SK-N-SH (cell line): ENCODE measurements at regions not wholly inside any gene's neighbourhood (a gene's known extent, or its start where the extent isn't known, plus 50 kb on each side); places are given as distances from the start of the nearest gene placed in this dataset.

Experiments
- CTCF ChIA-PET: fragments of 300-600, 350-600 bp; formaldehyde crosslinking; extraction: SDS; loops from one replicate; lab custom pipeline; 2021; lab: Yijun Ruan, JAX
- POLR2A ChIA-PET: fragments of 350-600 bp; sonication (Branson Sonifier 250); formaldehyde crosslinking; extraction: SDS; loops from one replicate; lab custom pipeline; 2020; ENCODE audit warnings: antibody characterized with exemption, inconsistent platforms; lab: Yijun Ruan, JAX
- DNase-seq: peaks from one replicate; pipeline ENCODE4 v3.0.0; 2012
- H2AFZ ChIP-seq: fragments of 200-600 bp; sonication (generic); 2 replicates; pipeline ENCODE4 v1.8.1; 2016; ENCODE audit warnings: antibody characterized with exemption, mild to moderate bottlenecking, low read depth
- H3F3A ChIP-seq: fragments of 200-600 bp; sonication (generic); replicated peaks from 2 replicates; pipeline ENCODE3; 2016; ENCODE audit warnings: antibody characterized with exemption, mild to moderate bottlenecking; ENCODE audit not compliant: insufficient read depth
- H3K27ac ChIP-seq, 2 experiments: fragments of 200-500 bp in 1 of 2; fragments of 200-600 bp in 1 of 2; sonication (Bioruptor generic) in 1 of 2; sonication (generic), shearing (Covaris generic) in 1 of 2; 2 replicates each; pipeline versions ENCODE4 v1.5.1 to v1.6.1; 2014 to 2016; ENCODE audit warnings: low read depth in 2 of 2, inconsistent platforms in 1 of 2, low read length in 1 of 2, mild to moderate bottlenecking in 1 of 2, mixed read lengths in 1 of 2
- H3K27me3 ChIP-seq: fragments of 200-600 bp; sonication (generic), shearing (Covaris generic); 2 replicates; pipeline ENCODE4 v1.6.1; 2016; ENCODE audit warnings: mixed run types; ENCODE audit not compliant: insufficient read depth
- H3K36me3 ChIP-seq, 2 experiments: fragments of 200-500 bp in 1 of 2; fragments of 200-600 bp in 1 of 2; sonication (Bioruptor generic) in 1 of 2; sonication (generic) in 1 of 2; replicated peaks in 1 of 2; 2 replicates each; pipeline versions ENCODE3 to v1.5.1; 2014 to 2016; ENCODE audit warnings: low read length in 1 of 2, mild to moderate bottlenecking in 1 of 2; ENCODE audit not compliant: insufficient read depth in 2 of 2, control insufficient read depth in 1 of 2
- H3K4me1 ChIP-seq, 2 experiments: fragments of 200-500 bp in 1 of 2; fragments of 200-600 bp in 1 of 2; sonication (Bioruptor generic) in 1 of 2; sonication (generic), shearing (Covaris generic) in 1 of 2; 2 replicates each; pipeline versions ENCODE4 v1.5.1 to v1.6.1; 2014 to 2016; ENCODE audit warnings: low read depth in 1 of 2, low read length in 1 of 2, mixed run types in 1 of 2; ENCODE audit not compliant: insufficient read depth in 2 of 2, control insufficient read depth in 1 of 2
- H3K4me2 ChIP-seq: fragments of 200-600 bp; sonication (generic), shearing (Covaris generic); 2 replicates; pipeline ENCODE4 v1.6.1; 2017; ENCODE audit warnings: mixed run types
- H3K4me3 ChIP-seq, 2 experiments: fragments of 200-500 bp in 1 of 2; fragments of 200-600 bp in 1 of 2; sonication (Bioruptor generic) in 1 of 2; sonication (generic), shearing (Covaris generic) in 1 of 2; 2 replicates each; pipeline versions ENCODE4 v1.5.1 to v1.8.1; 2014 to 2016; ENCODE audit warnings: low read depth in 2 of 2, inconsistent platforms in 1 of 2, low read length in 1 of 2, mild to moderate bottlenecking in 1 of 2, mixed read lengths in 1 of 2, moderate library complexity in 1 of 2
- H3K79me2 ChIP-seq: fragments of 200-600 bp; sonication (generic); 2 replicates; pipeline ENCODE4 v1.8.1; 2017; ENCODE audit warnings: mild to moderate bottlenecking; ENCODE audit not compliant: insufficient read depth
- H3K9ac ChIP-seq: fragments of 200-600 bp; sonication (generic); 2 replicates; pipeline ENCODE4 v1.6.1; 2017; ENCODE audit warnings: mixed run types
- H3K9me2 ChIP-seq: fragments of 200-600 bp; sonication (generic); 2 replicates; pipeline ENCODE4 v1.6.1; 2017; ENCODE audit warnings: mixed run types
- H3K9me3 ChIP-seq: fragments of 200-600 bp; sonication (generic); 2 replicates; pipeline ENCODE4 v1.6.1; 2017; ENCODE audit warnings: mixed run types, mild to moderate bottlenecking, moderate library complexity
- H4K20me1 ChIP-seq: fragments of 200-600 bp; sonication (generic); 2 replicates; pipeline ENCODE4 v1.6.1; 2017; ENCODE audit warnings: mild to moderate bottlenecking, mixed run types; ENCODE audit not compliant: insufficient read depth
- CHD2 ChIP-seq: fragments of 150-350 bp; IDR thresholded peaks from 2 replicates; pipeline ENCODE4 v1.6.1; 2018; ENCODE audit warnings: low read length; ENCODE audit not compliant: partially characterized antibody
- ELF1 ChIP-seq: IDR thresholded peaks from 2 replicates; pipeline ENCODE4 v1.4.0; 2012
- EZH2phosphoT487 ChIP-seq: fragments of 200-600 bp; sonication (generic); IDR thresholded peaks from 2 replicates; pipeline ENCODE4 v1.6.1; 2017; ENCODE audit warnings: low read depth, mixed run types, mild to moderate bottlenecking, antibody characterized with exemption, moderate library complexity, borderline replicate concordance
- FOXJ3 ChIP-seq: sonication (generic); formaldehyde crosslinking; IDR thresholded peaks from 2 replicates; pipeline ENCODE4 v1.5.1; 2020; ENCODE audit warnings: mild to moderate bottlenecking, missing genetic modification reagents
- GABPA ChIP-seq: IDR thresholded peaks from 2 replicates; pipeline ENCODE4 v1.4.0; 2012; ENCODE audit warnings: low read depth, mild to moderate bottlenecking
- GATA2 ChIP-seq: sonication (generic); formaldehyde crosslinking; IDR thresholded peaks from 2 replicates; pipeline ENCODE4 v1.5.0; 2020; ENCODE audit warnings: mild to moderate bottlenecking, missing genetic modification reagents
- MAX ChIP-seq: IDR thresholded peaks from 2 replicates; pipeline ENCODE4 v1.4.0; 2012; ENCODE audit warnings: low read depth
- MEF2A ChIP-seq: IDR thresholded peaks from 2 replicates; pipeline ENCODE4 v1.4.0; 2012; ENCODE audit warnings: low read depth, borderline replicate concordance
- NFIC ChIP-seq: IDR thresholded peaks from 2 replicates; pipeline ENCODE4 v1.4.0; 2012; ENCODE audit warnings: borderline replicate concordance
- NRF1 ChIP-seq: IDR thresholded peaks from 2 replicates; pipeline ENCODE4 v1.6.1; 2012; ENCODE audit warnings: low read depth, mild to moderate bottlenecking, low read length
- POLR2AphosphoS5 ChIP-seq: IDR thresholded peaks from 2 replicates; pipeline ENCODE4 v1.6.1; 2012; ENCODE audit warnings: low read depth, low read length
- RAD21 ChIP-seq: IDR thresholded peaks from 2 replicates; pipeline ENCODE4 v1.6.1; 2012; ENCODE audit warnings: mild to moderate bottlenecking, low read length
- RCOR1 ChIP-seq: fragments of 150-350 bp; IDR thresholded peaks from 2 replicates; pipeline ENCODE4 v1.6.1; 2017; ENCODE audit warnings: antibody characterized with exemption, low read length
- REST ChIP-seq: IDR thresholded peaks from 2 replicates; pipeline ENCODE4 v1.6.1; 2012; ENCODE audit warnings: mild to moderate bottlenecking, low read depth, low read length, moderate library complexity
- RFX5 ChIP-seq: IDR thresholded peaks from 2 replicates; pipeline ENCODE4 v1.6.1; 2012; ENCODE audit warnings: mild to moderate bottlenecking, improper control_type of control experiment, low read length
- RXRA ChIP-seq: IDR thresholded peaks from 2 replicates; pipeline ENCODE4 v1.4.0; 2012; ENCODE audit warnings: low read depth, mild to moderate bottlenecking, borderline replicate concordance
- SMC3 ChIP-seq: IDR thresholded peaks from 2 replicates; pipeline ENCODE4 v1.6.1; 2012; ENCODE audit warnings: low read depth, low read length, improper control_type of control experiment
- TAF1 ChIP-seq: IDR thresholded peaks from 2 replicates; pipeline ENCODE4 v1.6.1; 2012; ENCODE audit warnings: low read depth, mild to moderate bottlenecking, low read length, moderate library complexity, borderline replicate concordance
- USF2 ChIP-seq: fragments of 150-350 bp; IDR thresholded peaks from 2 replicates; pipeline ENCODE4 v1.6.1; 2017; ENCODE audit warnings: antibody characterized with exemption, low read length, low read depth, borderline replicate concordance
- YY1 ChIP-seq: IDR thresholded peaks from 2 replicates; pipeline ENCODE4 v1.4.0; 2012; ENCODE audit warnings: low read depth, mild to moderate bottlenecking
- ZBTB33 ChIP-seq: IDR thresholded peaks from 2 replicates; pipeline ENCODE4 v1.4.0; 2012; ENCODE audit warnings: low read depth, borderline replicate concordance
- WGBS: methylation state at CpG from one replicate; pipeline ENCODE4 v1.1.6; 2017; ENCODE audit warnings: low lambda C conversion rate; 5-methylcytosine and 5-hydroxymethylcytosine counted together

GRCh38 chr1:245001252-245001651 is 136.9 kb upstream of the HNRNPU start:
- WGBS = 92% methylated on average over 1 of the region's 1 CpG
- H3K36me3 ChIP-seq = peaks cover 0 to 7% of the 10 kb centered on the region in 2 experiments
- H2AFZ ChIP-seq = no peak overlapping the region
- no peaks in the 10 kb centered on the region for H3K79me2 ChIP-seq
- no peaks in the 10 kb centered on the region for H3K4me1 ChIP-seq
- POLR2A ChIA-PET = no interaction called here
- no peak for DNase-seq
- H3K27me3 ChIP-seq = no peaks in the 10 kb centered on the region
- no peaks in the 10 kb centered on the region for H3K9me3 ChIP-seq
- H4K20me1 ChIP-seq = no peaks in the 10 kb centered on the region
- no peak overlapping the region for H3K4me2 ChIP-seq
- TF ChIP-seq TAF1 (no peak), GABPA (no peak), FOXJ3 (no peak), SMC3 (no peak), NRF1 (no peak), MEF2A (no peak), POLR2AphosphoS5 (no peak), EZH2phosphoT487 (no peak), YY1 (no peak), RCOR1 (no peak)
- TF ChIP-seq, all 33 proteins: peak for 0
- Histone ChIP-seq H3K9ac (no peak overlapping the region), H3K9me2 (no peaks in the 10 kb centered on the region), H3F3A (no peaks in the 10 kb centered on the region), H3K27ac (no peak overlapping the region), H3K4me3 (no peak overlapping the region)
- CTCF ChIA-PET = interaction anchor here (1.6 kb wide), 1 partner anchor 41 kb away, joined by 4 read pairs; no protein-coding TSS in a partner anchor

GRCh38 chr1:245000872-245001188 is 136.5 kb upstream of the HNRNPU start:
- ChIA-PET CTCF (no interaction called here), POLR2A (no interaction called here)
- Histone ChIP-seq H3K79me2 (no peaks in the 10 kb centered on the region), H3K4me3 (no peak overlapping the region), H2AFZ (no peak overlapping the region), H3K9me2 (no peaks in the 10 kb centered on the region), H3K4me1 (no peaks in the 10 kb centered on the region), H3K27ac (no peak overlapping the region), H3K9me3 (no peaks in the 10 kb centered on the region), H3K4me2 (no peak overlapping the region), H3K27me3 (no peaks in the 10 kb centered on the region), H3K9ac (no peak overlapping the region), H3K36me3 (peaks cover 0 to 7% of the 10 kb centered on the region in 2 experiments), H3F3A (no peaks in the 10 kb centered on the region), H4K20me1 (no peaks in the 10 kb centered on the region)
- TF ChIP-seq NRF1 = no peak
- no peak for TF ChIP-seq GATA2 (CRISPR knock-in tag)
- no peak for TF ChIP-seq TAF1
- no peak for TF ChIP-seq GABPA
- TF ChIP-seq NFIC = no peak
- no peak for TF ChIP-seq RAD21
- no peak for TF ChIP-seq CHD2
- TF ChIP-seq SMC3 = no peak
- no peak for TF ChIP-seq USF2
- no peak for TF ChIP-seq MEF2A
- TF ChIP-seq FOXJ3 = no peak
- no peak for TF ChIP-seq RCOR1
- no peak for TF ChIP-seq RFX5
- no peak for TF ChIP-seq ZBTB33
- no peak for TF ChIP-seq ELF1
- no peak for TF ChIP-seq MAX
- no peak for TF ChIP-seq POLR2AphosphoS5
- TF ChIP-seq RXRA = no peak
- no peak for TF ChIP-seq REST
- DNase-seq = no peak
